GM18520 (cell line): ENCODE measurements at regions not wholly inside any gene's neighbourhood (a gene's known extent, or its start where the extent isn't known, plus 50 kb on each side); places are given as distances from the start of the nearest gene placed in this dataset.
"Not testable (repeated sequence)": the region's sequence is repeated elsewhere in the genome, so short reads cannot be mapped to it uniquely, and the experiment has no call there.

ENCODE experiments used
- ATAC-seq: cut with Tn5 transposase; IDR thresholded peaks from one replicate; pipeline ENCODE4 v1.9.1; 2021; ENCODE audit not compliant: unreplicated experiment

GRCh38 chrX:12042615-12043014 is 95.7 kb upstream of the FRMPD4 start:
- ATAC-seq, result no peak

DNA sequence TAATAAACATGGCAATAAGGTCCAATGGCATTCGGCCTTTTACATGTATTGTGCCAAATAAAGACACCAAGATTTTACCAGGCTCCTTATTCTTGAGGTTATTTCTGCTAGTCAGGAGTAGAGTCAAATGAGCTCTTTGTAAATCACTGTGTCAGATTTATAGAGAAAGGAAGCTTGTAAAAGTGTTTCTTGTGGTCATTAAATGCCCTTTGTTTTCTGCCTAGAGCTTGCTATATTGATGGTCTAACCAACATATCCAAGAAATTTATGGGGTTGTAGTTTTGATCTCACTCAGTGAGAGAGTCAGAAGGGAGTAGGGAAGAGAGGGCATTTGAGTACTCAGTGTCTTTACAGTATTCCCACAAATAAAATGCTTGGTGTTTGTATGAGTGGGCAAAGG is 86.2 kb upstream of the FRMPD4 start:
- no peak for ATAC-seq

GRCh38 chrX:12058087-12058486 is 80.2 kb upstream of the FRMPD4 start:
- no peak for ATAC-seq

- ATAC-seq, result no peak
Measured at GRCh38 chrX:12060489-12061260, 77.6 kb upstream of the FRMPD4 start.

DNA sequence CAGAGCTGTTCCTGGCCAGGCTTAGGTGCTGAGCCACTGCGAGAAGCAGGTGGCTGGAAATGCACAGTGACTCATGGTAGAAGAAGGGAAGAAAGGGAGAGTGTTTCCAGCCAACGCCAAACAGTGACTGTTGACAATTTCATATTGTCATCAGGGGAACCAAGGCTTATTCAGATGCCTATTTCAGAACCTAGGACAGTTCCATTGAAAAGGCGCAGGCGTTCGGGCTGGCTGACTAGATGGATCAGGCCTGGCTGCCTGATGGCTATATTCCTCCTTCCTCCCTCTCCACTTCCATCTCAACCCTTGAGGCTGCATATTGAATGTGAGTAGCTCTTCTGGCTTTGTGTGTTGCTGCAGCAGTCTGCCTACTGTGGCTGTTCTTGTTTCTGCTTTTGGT is 73.0 kb upstream of the FRMPD4 start:
- ATAC-seq, result no peak

DNA sequence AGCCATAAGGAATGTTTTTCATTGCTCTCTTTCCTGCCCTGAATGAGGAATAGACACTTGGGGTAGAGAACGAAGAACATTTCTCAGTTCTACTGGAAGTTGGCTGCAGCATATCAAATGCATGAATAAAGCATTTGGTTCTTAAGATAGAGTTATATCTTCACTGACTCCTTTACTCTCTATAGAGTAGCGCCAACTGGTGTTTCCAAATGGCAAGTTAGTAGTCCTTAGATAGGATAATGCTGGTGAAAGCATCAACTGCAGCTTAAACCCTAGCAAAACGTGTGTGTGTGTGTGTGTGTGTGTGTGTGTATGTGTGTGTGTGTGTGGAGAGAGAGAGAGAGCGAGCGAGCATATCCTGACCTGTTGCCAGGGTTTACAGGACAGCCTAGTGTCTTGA is 62.2 kb upstream of the FRMPD4 start:
- no peak for ATAC-seq

DNA sequence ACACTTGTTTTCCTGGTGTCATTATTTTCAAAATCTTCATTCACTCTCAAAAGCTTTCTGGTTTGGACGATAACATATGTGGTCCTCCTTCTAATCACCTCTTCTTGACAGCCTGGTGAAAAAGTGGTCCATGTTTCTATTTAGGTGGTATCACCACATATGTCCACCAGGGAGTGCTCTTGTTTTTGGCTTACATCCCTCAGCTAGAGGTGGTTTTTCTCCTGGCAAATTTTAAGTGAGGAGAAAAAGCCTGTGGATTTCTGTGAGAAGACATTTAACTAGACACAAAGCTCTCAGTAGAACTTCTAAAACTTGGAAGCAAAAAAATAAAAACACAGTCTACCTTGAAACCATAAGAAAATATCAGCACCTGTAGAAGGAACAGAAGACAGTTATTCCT is 58.0 kb upstream of the FRMPD4 start:
- ATAC-seq, result no peak

DNA sequence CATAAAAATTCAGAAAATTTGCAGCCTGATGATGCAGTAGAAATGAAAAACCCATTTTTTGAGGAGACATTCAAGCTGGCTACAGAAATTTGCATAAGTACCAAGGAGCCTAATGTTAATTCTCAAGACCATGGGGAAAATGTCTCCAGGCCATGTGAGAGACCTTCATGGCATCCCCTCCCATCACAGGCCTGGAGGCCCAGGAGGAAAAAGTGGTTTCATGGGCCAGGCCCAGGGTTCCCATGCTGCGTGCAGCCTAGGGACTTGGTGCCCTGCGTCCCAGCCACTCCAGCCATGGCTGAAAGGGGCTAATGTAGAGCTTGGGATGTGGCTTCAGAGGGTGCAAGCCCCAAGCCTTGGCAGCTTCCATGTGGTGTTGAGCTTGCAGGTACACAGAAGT is 55.3 kb upstream of the FRMPD4 start:
- ATAC-seq, result not testable (repeated sequence)
